ENCODE measurements at regions not wholly inside any gene's neighbourhood (a gene's known extent, or its start where the extent isn't known, plus 50 kb on each side); places are given as distances from the start of the nearest gene placed in this dataset.

DNA sequence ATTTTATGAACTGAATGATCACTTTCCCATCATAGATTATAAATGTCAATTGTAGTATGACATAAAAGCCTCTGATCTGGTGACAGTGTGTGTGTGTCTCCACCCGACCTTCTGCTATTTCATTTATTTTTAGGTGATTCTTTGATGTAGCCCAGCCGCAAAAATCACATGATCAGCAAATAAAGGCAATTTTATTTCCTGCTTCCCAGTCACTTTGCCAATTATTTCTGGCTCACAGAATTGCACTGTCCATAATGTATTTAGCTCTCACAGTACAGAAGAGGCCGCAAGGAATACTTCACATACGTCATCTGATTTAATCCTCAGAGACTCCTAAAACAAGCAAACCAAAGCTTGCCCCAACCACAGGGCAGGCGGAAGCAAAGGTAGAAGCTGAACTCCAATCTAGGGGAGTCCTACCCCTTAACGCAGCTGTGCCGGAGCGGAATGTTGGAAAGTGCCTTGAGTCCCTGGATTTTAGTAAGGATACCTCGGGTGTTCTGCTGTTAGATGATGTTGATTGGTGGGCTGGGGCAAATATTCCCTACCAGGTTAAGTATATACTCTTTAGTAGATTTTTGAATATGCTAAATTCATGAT, 384.0 kb upstream of the IRX4 start:
- no peak for DNase-seq
- no peaks in the 10 kb centered on the region for H3K4me1 ChIP-seq

DNA sequence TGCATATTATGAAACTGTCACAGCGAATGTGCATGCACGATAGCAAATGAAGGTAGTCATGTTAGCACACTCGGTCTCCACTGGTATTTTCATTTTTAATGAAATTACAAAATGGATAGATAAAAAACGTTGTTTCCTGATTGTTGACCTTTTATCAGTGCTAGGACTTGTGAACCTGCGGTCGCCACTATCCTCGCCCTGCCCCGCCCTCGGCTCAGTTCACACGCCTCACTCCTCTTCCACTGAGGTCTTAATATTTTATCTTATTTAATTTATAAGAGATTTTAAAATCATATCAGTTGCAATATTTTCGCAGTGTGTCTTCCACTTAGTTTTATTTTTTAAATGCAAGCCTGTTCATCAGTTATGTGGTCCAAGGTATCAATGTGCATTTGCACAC, 382.6 kb upstream of the IRX4 start:
- Histone ChIP-seq H3K9me3 (replicated peaks) (no peaks in the 10 kb centered on the region), H3K36me3 (no peaks in the 10 kb centered on the region), H3K4me3 (no peak overlapping the region), H3K27ac (replicated peaks) (no peak overlapping the region), H3K4me1 (no peaks in the 10 kb centered on the region), H3K27me3 (ENCODE audit: low read depth) (peaks cover 69% of the 10 kb centered on the region)
- intact Hi-C loops (cut with micrococcal nuclease): no loop called here
- TF ChIP-seq, protein P1, sequence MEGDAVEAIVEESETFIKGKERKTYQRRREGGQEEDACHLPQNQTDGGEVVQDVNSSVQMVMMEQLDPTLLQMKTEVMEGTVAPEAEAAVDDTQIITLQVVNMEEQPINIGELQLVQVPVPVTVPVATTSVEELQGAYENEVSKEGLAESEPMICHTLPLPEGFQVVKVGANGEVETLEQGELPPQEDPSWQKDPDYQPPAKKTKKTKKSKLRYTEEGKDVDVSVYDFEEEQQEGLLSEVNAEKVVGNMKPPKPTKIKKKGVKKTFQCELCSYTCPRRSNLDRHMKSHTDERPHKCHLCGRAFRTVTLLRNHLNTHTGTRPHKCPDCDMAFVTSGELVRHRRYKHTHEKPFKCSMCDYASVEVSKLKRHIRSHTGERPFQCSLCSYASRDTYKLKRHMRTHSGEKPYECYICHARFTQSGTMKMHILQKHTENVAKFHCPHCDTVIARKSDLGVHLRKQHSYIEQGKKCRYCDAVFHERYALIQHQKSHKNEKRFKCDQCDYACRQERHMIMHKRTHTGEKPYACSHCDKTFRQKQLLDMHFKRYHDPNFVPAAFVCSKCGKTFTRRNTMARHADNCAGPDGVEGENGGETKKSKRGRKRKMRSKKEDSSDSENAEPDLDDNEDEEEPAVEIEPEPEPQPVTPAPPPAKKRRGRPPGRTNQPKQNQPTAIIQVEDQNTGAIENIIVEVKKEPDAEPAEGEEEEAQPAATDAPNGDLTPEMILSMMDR (IDR thresholded peaks at IDR 0.05; ENCODE audit: borderline replicate concordance): no peak
- DNase-seq: no peak

More for the DNA sequence above, 384.0 kb upstream of the IRX4 start:
- Histone ChIP-seq H3K4me3 (no peak overlapping the region), H3K27ac (replicated peaks) (no peak overlapping the region), H3K9me3 (replicated peaks) (no peaks in the 10 kb centered on the region), H3K36me3 (no peaks in the 10 kb centered on the region), H3K27me3 (ENCODE audit: low read depth) (peaks cover 61% of the 10 kb centered on the region)
- TF ChIP-seq, protein P1 (IDR thresholded peaks at IDR 0.05; ENCODE audit: borderline replicate concordance): no peak
- intact Hi-C loops (cut with micrococcal nuclease): no loop called here

DNA sequence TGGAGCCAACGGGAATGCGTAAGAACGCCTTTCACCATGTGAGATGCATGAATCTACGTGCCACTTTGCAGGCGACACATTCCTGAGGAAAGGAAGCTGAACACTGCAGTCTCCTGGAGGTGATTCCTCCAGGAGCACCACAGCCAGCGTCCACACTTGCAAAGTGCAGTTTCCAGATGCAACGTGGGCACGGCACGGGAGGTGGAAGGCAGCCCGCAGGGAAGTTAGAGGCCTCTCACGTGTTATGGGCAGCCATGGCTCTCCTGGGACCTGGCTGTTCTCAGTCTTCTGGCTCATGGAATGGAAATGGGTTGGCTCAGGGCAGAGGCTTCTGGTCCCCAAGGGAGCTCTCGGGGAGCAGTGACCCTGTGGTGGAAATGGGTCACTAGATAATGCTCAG, 381.0 kb upstream of the IRX4 start:
- Histone ChIP-seq H3K27ac (replicated peaks) (no peak overlapping the region), H3K36me3 (no peaks in the 10 kb centered on the region), H3K9me3 (replicated peaks) (no peaks in the 10 kb centered on the region), H3K4me3 (no peak overlapping the region), H3K4me1 (no peaks in the 10 kb centered on the region), H3K27me3 (ENCODE audit: low read depth) (peaks cover 71% of the 10 kb centered on the region)
- TF ChIP-seq, protein P1 (IDR thresholded peaks at IDR 0.05; ENCODE audit: borderline replicate concordance): no peak
- no peak for DNase-seq
- intact Hi-C loops (cut with micrococcal nuclease): no loop called here

DNA sequence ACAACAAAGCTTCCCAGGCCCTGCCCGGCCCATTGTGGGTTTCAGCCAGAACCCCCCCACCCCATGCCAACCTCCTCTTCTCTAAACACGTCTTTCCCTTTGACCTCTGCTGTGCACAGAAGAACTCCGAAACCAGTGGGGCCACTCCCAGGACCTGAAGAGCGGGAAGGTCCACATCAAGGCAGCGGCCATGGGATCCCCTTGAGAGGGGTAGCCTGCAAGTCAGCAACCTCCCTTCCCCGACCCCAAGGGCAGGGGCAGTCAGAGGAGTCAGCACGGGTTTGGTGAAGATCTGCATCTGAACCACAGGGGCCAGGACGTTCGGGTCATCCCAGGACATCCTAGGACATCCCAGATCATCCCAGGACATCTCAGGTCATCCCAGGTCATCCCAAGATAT, 379.9 kb upstream of the IRX4 start:
- H3K9me3 ChIP-seq (replicated peaks): no peaks in the 10 kb centered on the region
- no peak for DNase-seq
- H3K4me3 ChIP-seq: no peak overlapping the region
- peaks cover 64% of the 10 kb centered on the region for H3K27me3 ChIP-seq (ENCODE audit: low read depth)
- H3K36me3 ChIP-seq: no peaks in the 10 kb centered on the region
- H3K27ac ChIP-seq (replicated peaks): no peak overlapping the region
- TF ChIP-seq, protein P1 (IDR thresholded peaks at IDR 0.05; ENCODE audit: borderline replicate concordance): no peak
- intact Hi-C loops (cut with micrococcal nuclease): no loop called here
- no peaks in the 10 kb centered on the region for H3K4me1 ChIP-seq

DNA sequence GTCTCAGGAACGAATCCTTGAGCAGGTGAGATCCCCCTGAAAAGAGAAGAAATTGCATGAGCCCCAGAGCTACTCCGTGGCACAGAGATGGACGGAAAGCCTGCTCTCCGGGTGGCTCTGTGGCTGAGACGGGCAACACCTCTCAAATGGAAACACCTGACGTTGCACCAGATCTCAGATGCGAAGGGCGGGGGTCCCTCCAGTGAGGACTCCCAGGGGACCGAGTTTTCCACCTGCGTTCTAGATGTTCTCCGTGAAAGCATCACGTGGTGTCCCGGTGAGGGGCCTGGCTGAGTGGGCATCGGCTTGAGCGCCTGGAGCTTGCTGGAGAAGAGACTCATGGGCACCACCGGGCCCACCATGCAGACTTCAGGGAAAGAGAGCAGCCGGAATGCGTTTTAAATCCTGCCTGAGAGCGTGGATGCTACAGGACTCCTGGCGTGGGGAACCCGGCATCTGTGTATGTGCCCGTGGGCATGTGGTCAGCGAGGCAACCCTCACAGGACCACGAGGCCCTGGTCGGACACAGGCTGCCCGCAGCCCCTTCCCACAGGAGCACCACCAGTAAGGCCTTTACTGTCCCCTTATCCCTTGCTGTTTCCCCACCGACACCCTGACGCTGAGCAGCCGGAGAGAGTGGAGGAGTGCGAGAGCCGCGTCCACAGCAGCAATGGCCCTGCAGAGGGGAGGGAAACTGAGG, 378.4 kb upstream of the IRX4 start:
- TF ChIP-seq, protein P1 (IDR thresholded peaks at IDR 0.05; ENCODE audit: borderline replicate concordance): no peak

More for the DNA sequence above, 378.4 kb upstream of the IRX4 start:
- Histone ChIP-seq H3K27ac (replicated peaks) (no peak overlapping the region), H3K4me3 (no peak overlapping the region), H3K36me3 (no peaks in the 10 kb centered on the region), H3K4me1 (no peaks in the 10 kb centered on the region), H3K27me3 (ENCODE audit: low read depth) (peaks cover 66% of the 10 kb centered on the region), H3K9me3 (replicated peaks) (no peaks in the 10 kb centered on the region)
- intact Hi-C loops (cut with micrococcal nuclease): no loop called here
- no peak for DNase-seq

Measured in left ventricle myocardium inferior (tissue), 1 donor.